ENCODE measurements at regions not wholly inside any gene's neighbourhood (a gene's known extent, or its start where the extent isn't known, plus 50 kb on each side); places are given as distances from the start of the nearest gene placed in this dataset.

DNA sequence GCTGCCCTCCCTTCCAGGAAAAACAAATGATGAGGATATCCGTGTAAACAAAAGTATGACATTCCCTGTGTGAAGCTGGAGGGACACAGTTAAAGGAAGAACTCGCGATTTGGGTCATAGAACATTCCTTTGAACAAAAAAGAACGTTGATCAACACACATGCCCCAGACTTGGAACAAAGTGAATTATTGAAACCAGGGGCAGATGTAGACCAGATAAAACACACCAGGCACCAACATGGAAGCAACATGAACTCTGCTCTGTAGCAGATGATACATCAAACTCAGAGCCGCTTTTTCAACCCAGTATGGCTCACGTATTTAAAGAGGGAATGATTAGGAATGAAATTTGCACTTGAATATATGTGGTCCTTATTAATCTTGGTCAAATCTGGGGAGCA is 206.5 kb downstream of the TMEM182 start:
- TF ChIP-seq, protein P1, sequence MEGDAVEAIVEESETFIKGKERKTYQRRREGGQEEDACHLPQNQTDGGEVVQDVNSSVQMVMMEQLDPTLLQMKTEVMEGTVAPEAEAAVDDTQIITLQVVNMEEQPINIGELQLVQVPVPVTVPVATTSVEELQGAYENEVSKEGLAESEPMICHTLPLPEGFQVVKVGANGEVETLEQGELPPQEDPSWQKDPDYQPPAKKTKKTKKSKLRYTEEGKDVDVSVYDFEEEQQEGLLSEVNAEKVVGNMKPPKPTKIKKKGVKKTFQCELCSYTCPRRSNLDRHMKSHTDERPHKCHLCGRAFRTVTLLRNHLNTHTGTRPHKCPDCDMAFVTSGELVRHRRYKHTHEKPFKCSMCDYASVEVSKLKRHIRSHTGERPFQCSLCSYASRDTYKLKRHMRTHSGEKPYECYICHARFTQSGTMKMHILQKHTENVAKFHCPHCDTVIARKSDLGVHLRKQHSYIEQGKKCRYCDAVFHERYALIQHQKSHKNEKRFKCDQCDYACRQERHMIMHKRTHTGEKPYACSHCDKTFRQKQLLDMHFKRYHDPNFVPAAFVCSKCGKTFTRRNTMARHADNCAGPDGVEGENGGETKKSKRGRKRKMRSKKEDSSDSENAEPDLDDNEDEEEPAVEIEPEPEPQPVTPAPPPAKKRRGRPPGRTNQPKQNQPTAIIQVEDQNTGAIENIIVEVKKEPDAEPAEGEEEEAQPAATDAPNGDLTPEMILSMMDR (conservative IDR thresholded peaks at IDR 0.05) = no peak
- no peak for TF ChIP-seq EZH2 (IDR thresholded peaks at IDR 0.05; ENCODE audit: low read depth)
